HG02798 (cell line): ENCODE measurements at regions not wholly inside any gene's neighbourhood (a gene's known extent, or its start where the extent isn't known, plus 50 kb on each side); places are given as distances from the start of the nearest gene placed in this dataset.

Source experiments
- ATAC-seq: cut with Tn5 transposase; IDR thresholded peaks from one replicate; pipeline ENCODE4 v1.9.1; 2021; ENCODE audit warnings: mild to moderate bottlenecking; ENCODE audit not compliant: unreplicated experiment, poor library complexity

- ATAC-seq: no peak
These were observed 74.8 kb upstream of the NEBL start for GRCh38 chr10:20971901-20972300.

GRCh38 chr10:20970708-20971107 lies 73.6 kb upstream of the NEBL start:
- peak; percentile 97 for ATAC-seq

GRCh38 chr10:20970044-20970443 lies 72.9 kb upstream of the NEBL start:
- ATAC-seq: no peak

GRCh38 chr10:20966426-20966825 lies 69.3 kb upstream of the NEBL start:
- no peak for ATAC-seq

GRCh38 chr10:20963721-20964595 lies 66.8 kb upstream of the NEBL start:
- ATAC-seq: no peak

GRCh38 chr10:20963056-20963455 lies 65.9 kb upstream of the NEBL start:
- ATAC-seq: no peak

- no peak for ATAC-seq
These were observed 65.1 kb upstream of the NEBL start for GRCh38 chr10:20962165-20962564.

- no peak for ATAC-seq
These were observed 62.1 kb upstream of the NEBL start for GRCh38 chr10:20959242-20959641.

GRCh38 chr10:20958764-20959163 lies 61.7 kb upstream of the NEBL start:
- no peak for ATAC-seq

- no peak for ATAC-seq
These were observed 61.1 kb upstream of the NEBL start for GRCh38 chr10:20958225-20958624.

GRCh38 chr10:20957744-20958143 lies 60.6 kb upstream of the NEBL start:
- ATAC-seq: no peak

GRCh38 chr10:20956843-20957242 lies 59.7 kb upstream of the NEBL start:
- no peak for ATAC-seq

- ATAC-seq: no peak
These were observed 58.3 kb upstream of the NEBL start for GRCh38 chr10:20955355-20955893.

- ATAC-seq: no peak
These were observed 57.4 kb upstream of the NEBL start for GRCh38 chr10:20954519-20954918.

- ATAC-seq: no peak
These were observed 56.0 kb upstream of the NEBL start for GRCh38 chr10:20953120-20953519.

GRCh38 chr10:20949967-20950366 lies 52.9 kb upstream of the NEBL start:
- ATAC-seq: no peak

- ATAC-seq: peak; percentile 82
These were observed 51.7 kb upstream of the NEBL start for GRCh38 chr10:20948686-20949327.
